SK-N-SH (cell line): ENCODE measurements at regions not wholly inside any gene's neighbourhood (a gene's known extent, or its start where the extent isn't known, plus 50 kb on each side); places are given as distances from the start of the nearest gene placed in this dataset.

Source experiments
- CTCF ChIA-PET: fragments of 300-600, 350-600 bp; formaldehyde crosslinking; extraction: SDS; loops from one replicate; lab custom pipeline; 2021; lab: Yijun Ruan, JAX
- POLR2A ChIA-PET: fragments of 350-600 bp; sonication (Branson Sonifier 250); formaldehyde crosslinking; extraction: SDS; loops from one replicate; lab custom pipeline; 2020; ENCODE audit warnings: antibody characterized with exemption, inconsistent platforms; lab: Yijun Ruan, JAX
- DNase-seq: peaks from one replicate; pipeline ENCODE4 v3.0.0; 2012
- H2AFZ ChIP-seq: fragments of 200-600 bp; sonication (generic); 2 replicates; pipeline ENCODE4 v1.8.1; 2016; ENCODE audit warnings: antibody characterized with exemption, mild to moderate bottlenecking, low read depth
- H3F3A ChIP-seq: fragments of 200-600 bp; sonication (generic); replicated peaks from 2 replicates; pipeline ENCODE3; 2016; ENCODE audit warnings: antibody characterized with exemption, mild to moderate bottlenecking; ENCODE audit not compliant: insufficient read depth
- H3K27ac ChIP-seq, 2 experiments: fragments of 200-500 bp in 1 of 2; fragments of 200-600 bp in 1 of 2; sonication (Bioruptor generic) in 1 of 2; sonication (generic), shearing (Covaris generic) in 1 of 2; 2 replicates each; pipeline versions ENCODE4 v1.5.1 to v1.6.1; 2014 to 2016; ENCODE audit warnings: low read depth in 2 of 2, inconsistent platforms in 1 of 2, low read length in 1 of 2, mild to moderate bottlenecking in 1 of 2, mixed read lengths in 1 of 2
- H3K27me3 ChIP-seq: fragments of 200-600 bp; sonication (generic), shearing (Covaris generic); 2 replicates; pipeline ENCODE4 v1.6.1; 2016; ENCODE audit warnings: mixed run types; ENCODE audit not compliant: insufficient read depth
- H3K36me3 ChIP-seq, 2 experiments: fragments of 200-500 bp in 1 of 2; fragments of 200-600 bp in 1 of 2; sonication (Bioruptor generic) in 1 of 2; sonication (generic) in 1 of 2; replicated peaks in 1 of 2; 2 replicates each; pipeline versions ENCODE3 to v1.5.1; 2014 to 2016; ENCODE audit warnings: low read length in 1 of 2, mild to moderate bottlenecking in 1 of 2; ENCODE audit not compliant: insufficient read depth in 2 of 2, control insufficient read depth in 1 of 2
- H3K4me1 ChIP-seq, 2 experiments: fragments of 200-500 bp in 1 of 2; fragments of 200-600 bp in 1 of 2; sonication (Bioruptor generic) in 1 of 2; sonication (generic), shearing (Covaris generic) in 1 of 2; 2 replicates each; pipeline versions ENCODE4 v1.5.1 to v1.6.1; 2014 to 2016; ENCODE audit warnings: low read depth in 1 of 2, low read length in 1 of 2, mixed run types in 1 of 2; ENCODE audit not compliant: insufficient read depth in 2 of 2, control insufficient read depth in 1 of 2
- H3K4me2 ChIP-seq: fragments of 200-600 bp; sonication (generic), shearing (Covaris generic); 2 replicates; pipeline ENCODE4 v1.6.1; 2017; ENCODE audit warnings: mixed run types
- H3K4me3 ChIP-seq, 2 experiments: fragments of 200-500 bp in 1 of 2; fragments of 200-600 bp in 1 of 2; sonication (Bioruptor generic) in 1 of 2; sonication (generic), shearing (Covaris generic) in 1 of 2; 2 replicates each; pipeline versions ENCODE4 v1.5.1 to v1.8.1; 2014 to 2016; ENCODE audit warnings: low read depth in 2 of 2, inconsistent platforms in 1 of 2, low read length in 1 of 2, mild to moderate bottlenecking in 1 of 2, mixed read lengths in 1 of 2, moderate library complexity in 1 of 2
- H3K79me2 ChIP-seq: fragments of 200-600 bp; sonication (generic); 2 replicates; pipeline ENCODE4 v1.8.1; 2017; ENCODE audit warnings: mild to moderate bottlenecking; ENCODE audit not compliant: insufficient read depth
- H3K9ac ChIP-seq: fragments of 200-600 bp; sonication (generic); 2 replicates; pipeline ENCODE4 v1.6.1; 2017; ENCODE audit warnings: mixed run types
- H3K9me2 ChIP-seq: fragments of 200-600 bp; sonication (generic); 2 replicates; pipeline ENCODE4 v1.6.1; 2017; ENCODE audit warnings: mixed run types
- H3K9me3 ChIP-seq: fragments of 200-600 bp; sonication (generic); 2 replicates; pipeline ENCODE4 v1.6.1; 2017; ENCODE audit warnings: mixed run types, mild to moderate bottlenecking, moderate library complexity
- H4K20me1 ChIP-seq: fragments of 200-600 bp; sonication (generic); 2 replicates; pipeline ENCODE4 v1.6.1; 2017; ENCODE audit warnings: mild to moderate bottlenecking, mixed run types; ENCODE audit not compliant: insufficient read depth
- ELF1 ChIP-seq: IDR thresholded peaks from 2 replicates; pipeline ENCODE4 v1.4.0; 2012
- EP300 ChIP-seq, 2 experiments: IDR thresholded peaks; 2 replicates each; pipeline versions ENCODE4 v1.4.0 to v1.6.1; 2012; ENCODE audit warnings: borderline replicate concordance in 1 of 2, low read depth in 1 of 2, low read length in 1 of 2
- GABPA ChIP-seq: IDR thresholded peaks from 2 replicates; pipeline ENCODE4 v1.4.0; 2012; ENCODE audit warnings: low read depth, mild to moderate bottlenecking
- MAX ChIP-seq: IDR thresholded peaks from 2 replicates; pipeline ENCODE4 v1.4.0; 2012; ENCODE audit warnings: low read depth
- MEF2A ChIP-seq: IDR thresholded peaks from 2 replicates; pipeline ENCODE4 v1.4.0; 2012; ENCODE audit warnings: low read depth, borderline replicate concordance
- MXI1 ChIP-seq: IDR thresholded peaks from 2 replicates; pipeline ENCODE4 v1.6.1; 2012; ENCODE audit warnings: mild to moderate bottlenecking, low read depth, low read length, improper control_type of control experiment
- NFIC ChIP-seq: IDR thresholded peaks from 2 replicates; pipeline ENCODE4 v1.4.0; 2012; ENCODE audit warnings: borderline replicate concordance
- RAD21 ChIP-seq: IDR thresholded peaks from 2 replicates; pipeline ENCODE4 v1.6.1; 2012; ENCODE audit warnings: mild to moderate bottlenecking, low read length
- RCOR1 ChIP-seq: fragments of 150-350 bp; IDR thresholded peaks from 2 replicates; pipeline ENCODE4 v1.6.1; 2017; ENCODE audit warnings: antibody characterized with exemption, low read length
- REST ChIP-seq: IDR thresholded peaks from 2 replicates; pipeline ENCODE4 v1.6.1; 2012; ENCODE audit warnings: mild to moderate bottlenecking, low read depth, low read length, moderate library complexity
- ZBTB33 ChIP-seq: IDR thresholded peaks from 2 replicates; pipeline ENCODE4 v1.4.0; 2012; ENCODE audit warnings: low read depth, borderline replicate concordance
- WGBS: methylation state at CpG from one replicate; pipeline ENCODE4 v1.1.6; 2017; ENCODE audit warnings: low lambda C conversion rate; 5-methylcytosine and 5-hydroxymethylcytosine counted together

- TF ChIP-seq REST (no peak), RCOR1 (no peak), MXI1 (no peak), EP300 (IDR thresholded peaks at IDR 0.05; ENCODE audit: borderline replicate concordance in 1 of 2, low read depth in 1 of 2, low read length in 1 of 2) (no peak), MAX (no peak)
Measured at GRCh38 chr9:79220251-79220650, 351.5 kb upstream of the TLE4 start (continued).

GRCh38 chr9:79220666-79221065 is 351.1 kb upstream of the TLE4 start:
- Histone ChIP-seq H3K9me2 (no peaks in the 10 kb centered on the region), H3K27me3 (no peaks in the 10 kb centered on the region), H3K79me2 (no peaks in the 10 kb centered on the region), H3F3A (peaks cover 31% of the 10 kb centered on the region), H3K4me1 (no peaks in the 10 kb centered on the region), H3K4me2 (peak overlapping the region; percentile 32), H3K36me3 (no peaks in the 10 kb centered on the region), H3K27ac (peak overlapping the region; percentile 43 to 89; a peak in 3 of 4 replicates), H3K9ac (peak overlapping the region; percentile 51; the same call in 1 of the 2 replicates), H3K4me3 (no peak overlapping the region), H4K20me1 (no peaks in the 10 kb centered on the region), H2AFZ (0 out of 2 replicates have a peak overlapping the region, but pooled peaks have one; percentile 44), H3K9me3 (no peaks in the 10 kb centered on the region)
- CTCF ChIA-PET, result no interaction called here
- WGBS, result 15% methylated on average over 1 of the region's 1 CpG
- TF ChIP-seq GABPA, result no peak
- no peak for TF ChIP-seq ELF1
- TF ChIP-seq NFIC, result no peak
- 0 out of 2 replicates have a peak, but pooled peaks have one; percentile 1 for TF ChIP-seq MEF2A
- TF ChIP-seq ZBTB33, result no peak
- TF ChIP-seq RAD21, result no peak
- POLR2A ChIA-PET, result no interaction called here
- DNase-seq, result no peak
